DMS79 (cell line): ENCODE measurements at regions not wholly inside any gene's neighbourhood (a gene's known extent, or its start where the extent isn't known, plus 50 kb on each side); places are given as distances from the start of the nearest gene placed in this dataset.
"Not testable (repeated sequence)": the region's sequence is repeated elsewhere in the genome, so short reads cannot be mapped to it uniquely, and the experiment has no call there.

Experiments
- DNase-seq: peaks from one replicate; lab custom pipeline; 2025; lab: John Stamatoyannopoulos, UW

DNA sequence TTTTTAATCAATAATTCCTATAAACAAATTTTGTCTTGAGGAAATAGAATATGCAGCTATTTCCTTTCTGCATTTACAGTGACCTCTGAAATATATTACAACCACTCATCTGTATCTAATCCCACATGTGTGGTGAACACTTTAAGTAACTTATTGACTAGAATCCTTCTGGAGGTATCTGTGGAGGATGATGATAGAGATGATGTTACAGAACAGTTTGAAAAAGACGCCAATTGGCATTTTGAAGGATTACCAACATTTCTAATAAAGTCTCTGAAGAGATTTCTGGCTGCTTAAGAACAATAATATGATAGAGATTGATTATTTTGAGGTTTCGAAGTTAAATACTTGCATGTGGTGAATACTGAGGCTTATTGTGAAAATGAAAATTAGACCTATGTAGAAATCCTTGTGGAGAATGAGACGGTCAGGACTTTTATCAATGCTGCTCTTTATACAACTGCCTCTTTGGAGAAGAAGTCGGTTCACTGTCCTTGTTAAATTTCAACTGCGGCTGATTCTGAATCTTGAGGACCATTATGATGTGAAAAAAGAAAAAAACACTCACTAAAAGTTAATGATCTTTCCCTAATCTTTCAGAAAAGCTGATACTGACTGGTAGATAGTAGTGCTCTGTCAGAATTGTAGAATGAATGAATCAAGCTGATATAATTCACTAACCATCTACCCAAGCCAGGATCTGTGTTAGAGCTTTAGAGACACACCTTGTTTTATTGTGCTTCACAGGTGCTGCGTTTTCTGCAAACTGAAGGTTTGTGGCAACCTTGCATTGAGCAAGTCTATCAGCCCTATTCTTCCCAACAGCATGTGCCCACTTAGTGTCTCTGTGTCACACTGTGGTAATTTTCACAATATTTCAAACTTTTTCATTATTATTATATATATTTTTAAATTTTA lies 204.7 kb downstream of the SPRY1 start:
- DNase-seq: no peak

DNA sequence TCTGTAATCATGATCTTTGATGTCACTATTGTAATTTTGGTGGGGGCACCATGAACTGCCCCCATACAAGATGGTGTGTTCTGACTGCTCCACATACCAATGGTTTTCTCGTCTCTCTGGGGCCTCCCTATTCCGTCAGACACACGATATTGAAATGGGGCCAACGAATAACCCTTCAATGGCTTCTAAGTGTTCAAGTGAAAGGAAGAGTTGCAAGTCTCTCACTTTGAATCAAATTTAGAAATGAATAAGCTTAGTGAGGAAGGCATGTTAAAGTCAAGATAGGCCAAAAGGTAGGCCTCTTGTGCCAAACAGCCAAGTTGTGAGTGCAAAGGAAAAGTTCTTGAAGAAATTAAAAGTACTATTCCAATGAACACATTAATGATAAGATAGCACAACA lies 205.4 kb downstream of the SPRY1 start:
- DNase-seq: no peak

DNA sequence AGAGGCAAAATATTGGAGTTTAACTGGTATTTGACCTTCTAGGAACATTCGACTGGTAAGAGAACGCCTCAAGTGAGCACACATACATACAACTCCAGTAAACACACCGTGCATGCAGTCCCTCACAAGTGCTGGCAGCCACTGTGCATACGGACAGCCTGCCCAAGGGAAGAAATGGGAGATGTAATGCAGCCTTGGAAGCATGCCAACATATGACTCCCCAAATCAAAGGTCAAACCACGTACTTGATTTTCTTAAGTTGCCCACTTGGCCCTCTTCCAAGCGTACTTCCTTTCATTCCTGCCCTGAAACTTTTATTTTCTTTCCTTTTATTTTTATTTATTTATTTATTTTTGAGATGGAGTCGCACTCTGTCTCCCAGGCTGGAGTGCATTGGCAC lies 206.6 kb downstream of the SPRY1 start:
- DNase-seq: no peak

DNA sequence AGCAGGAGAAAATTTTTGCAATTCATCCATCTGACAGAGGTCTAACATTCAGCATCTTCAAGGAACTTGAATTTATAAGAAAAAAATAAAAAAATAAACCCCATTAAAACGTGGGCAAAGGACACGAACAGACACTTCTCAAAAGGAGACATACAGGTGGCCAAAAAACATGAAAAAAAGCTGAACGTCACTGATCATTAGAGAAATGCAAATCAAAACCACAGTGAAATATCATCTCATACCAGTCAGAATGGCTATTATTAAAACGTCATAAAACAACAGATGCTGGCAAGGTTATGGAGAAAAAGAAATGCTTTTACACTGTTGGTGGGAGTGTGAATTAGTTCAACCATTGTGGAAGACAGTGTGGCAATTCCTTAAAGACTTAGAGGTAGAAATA lies 209.2 kb downstream of the SPRY1 start:
- DNase-seq: not testable (repeated sequence)

DNA sequence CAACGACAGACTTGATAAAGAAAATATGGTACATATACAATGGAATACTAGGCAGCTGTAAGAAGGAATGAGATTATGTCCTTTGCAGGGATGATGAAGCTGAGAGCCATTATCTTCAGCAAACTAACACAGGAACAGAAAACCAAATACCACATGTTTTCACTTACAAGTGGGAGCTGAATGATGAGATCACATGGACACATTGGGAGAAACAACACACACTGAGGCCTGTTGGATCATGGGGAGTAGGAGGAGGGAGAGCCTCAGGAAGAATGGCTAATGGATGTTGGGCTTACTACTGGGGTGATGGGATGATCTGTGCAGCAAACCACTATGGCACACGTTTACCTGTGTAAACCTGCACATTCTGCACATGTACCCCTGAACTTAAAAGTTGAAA lies 209.7 kb downstream of the SPRY1 start:
- no peak for DNase-seq

DNA sequence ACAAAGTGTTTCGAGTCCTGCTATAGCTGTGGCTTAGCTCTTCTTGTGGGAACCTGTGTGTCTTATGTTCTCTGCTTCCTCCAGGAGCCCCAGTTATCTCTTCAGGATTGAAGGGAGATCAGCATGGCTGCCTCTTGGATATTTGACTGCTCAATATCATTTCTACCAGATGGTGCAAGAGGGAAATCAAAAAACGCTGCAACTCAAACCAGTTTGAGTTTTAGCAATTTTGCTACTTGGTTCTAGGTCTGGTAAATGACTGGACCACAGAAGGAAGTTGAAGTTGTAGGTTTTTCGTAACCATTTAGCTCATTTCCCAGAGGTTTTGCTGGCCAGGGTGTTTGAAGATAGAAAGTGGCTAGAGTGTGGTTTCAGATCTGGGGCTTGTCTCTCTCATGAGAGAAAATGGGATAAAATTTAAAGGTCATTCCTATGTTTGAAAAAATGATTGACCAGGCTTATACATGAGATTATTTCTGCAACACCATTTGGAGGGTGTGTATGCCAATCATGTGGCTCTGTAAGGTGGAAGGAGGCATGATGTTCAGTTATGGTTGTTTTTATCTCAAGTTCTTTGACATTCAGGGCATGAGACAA lies 210.4 kb downstream of the SPRY1 start:
- DNase-seq: no peak

DNA sequence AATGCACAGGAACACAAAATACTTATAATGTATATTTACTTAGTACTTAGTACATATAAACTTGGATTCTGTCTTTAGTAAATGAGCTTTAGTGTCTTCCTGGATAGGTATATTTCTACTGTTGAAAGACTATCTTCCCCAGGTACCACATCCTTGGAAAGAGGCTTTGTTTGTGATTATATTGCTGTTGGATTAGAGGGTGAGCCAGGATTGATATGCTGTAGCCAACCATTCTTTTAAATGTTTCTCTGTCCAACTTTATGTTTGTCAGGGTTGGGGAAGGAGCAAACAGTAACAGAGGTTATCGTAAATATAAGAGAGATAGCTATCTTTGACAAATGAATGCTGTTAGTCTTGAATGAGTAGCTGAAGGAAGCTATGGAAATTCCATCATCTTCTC lies 213.2 kb downstream of the SPRY1 start:
- no peak for DNase-seq

DNA sequence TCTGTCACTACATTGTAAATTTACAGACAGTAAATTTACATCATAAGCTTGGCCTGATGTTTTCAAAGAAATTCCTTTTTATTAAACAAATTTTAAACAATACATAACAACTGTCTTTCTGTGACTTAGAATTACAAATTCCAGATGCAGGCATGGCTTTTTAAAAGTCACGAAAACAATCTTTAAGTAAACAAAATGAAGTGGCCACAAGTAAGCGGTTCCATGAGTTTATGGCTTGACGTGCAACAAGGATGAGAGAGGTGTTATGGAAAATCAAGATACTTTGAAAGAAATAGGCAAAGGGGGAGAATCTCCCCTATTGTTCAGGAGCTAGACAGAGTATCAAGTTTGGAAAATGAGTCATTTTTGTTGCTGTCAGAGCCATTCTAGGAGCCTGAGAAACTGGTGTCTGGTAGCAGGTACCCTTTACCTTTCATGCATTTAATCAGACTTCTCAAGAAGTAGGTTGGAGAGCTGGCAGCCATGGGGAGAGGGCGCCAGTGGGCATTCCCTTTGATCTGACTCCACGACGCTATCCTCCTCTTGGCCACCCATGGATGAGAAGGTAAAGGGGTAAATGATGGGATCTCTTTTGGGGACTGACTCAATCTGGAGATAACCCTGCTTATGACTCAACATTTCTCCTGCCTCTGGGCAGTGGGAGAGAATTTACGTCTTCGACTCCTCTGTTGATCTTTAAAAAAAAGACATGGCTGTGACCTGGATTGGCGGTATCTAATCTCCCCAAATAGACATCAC lies 217.2 kb downstream of the SPRY1 start:
- no peak for DNase-seq

DNA sequence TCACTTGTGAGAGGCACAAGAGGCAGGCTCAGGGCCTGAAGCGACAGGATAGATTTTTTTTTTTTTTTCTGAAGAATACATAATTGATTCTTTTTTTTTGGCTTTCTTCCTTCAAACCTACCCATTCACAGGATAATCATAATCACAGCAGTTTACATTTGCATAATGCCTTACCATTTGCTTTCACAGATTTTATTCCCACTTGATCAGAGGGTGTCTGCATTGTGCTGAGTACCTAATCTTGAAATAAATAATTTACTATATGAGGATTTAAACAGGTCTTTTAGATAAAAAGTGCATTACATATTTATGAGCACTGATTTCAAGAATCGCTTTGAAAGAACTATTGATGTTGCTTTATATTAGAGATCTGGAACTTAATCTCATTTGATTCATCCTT lies 219.3 kb downstream of the SPRY1 start:
- no peak for DNase-seq

DNA sequence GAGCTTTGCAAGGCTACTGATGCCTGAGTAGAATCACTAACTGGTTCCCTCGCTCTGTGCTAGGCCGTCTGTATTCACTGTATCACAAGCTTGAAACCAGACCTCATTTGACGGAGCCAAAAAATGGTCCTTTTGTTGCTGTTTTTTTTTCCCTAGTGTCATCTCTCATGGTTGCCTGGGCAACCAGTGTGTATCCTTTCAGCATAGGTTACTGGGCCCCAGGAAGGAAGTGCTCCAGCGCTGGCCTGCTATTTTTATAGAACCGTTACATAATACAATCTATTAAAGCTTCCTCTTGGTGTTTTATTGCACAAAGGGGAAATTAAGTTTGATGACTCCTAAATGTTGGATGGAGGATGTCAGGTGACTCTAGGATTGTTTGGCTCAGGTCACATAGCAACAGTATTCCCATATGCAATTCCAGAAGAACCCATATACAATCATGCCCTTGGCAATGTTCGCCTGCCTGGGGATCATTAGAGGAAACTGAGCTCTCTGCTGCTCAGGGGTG lies 220.4 kb downstream of the SPRY1 start:
- no peak for DNase-seq

DNA sequence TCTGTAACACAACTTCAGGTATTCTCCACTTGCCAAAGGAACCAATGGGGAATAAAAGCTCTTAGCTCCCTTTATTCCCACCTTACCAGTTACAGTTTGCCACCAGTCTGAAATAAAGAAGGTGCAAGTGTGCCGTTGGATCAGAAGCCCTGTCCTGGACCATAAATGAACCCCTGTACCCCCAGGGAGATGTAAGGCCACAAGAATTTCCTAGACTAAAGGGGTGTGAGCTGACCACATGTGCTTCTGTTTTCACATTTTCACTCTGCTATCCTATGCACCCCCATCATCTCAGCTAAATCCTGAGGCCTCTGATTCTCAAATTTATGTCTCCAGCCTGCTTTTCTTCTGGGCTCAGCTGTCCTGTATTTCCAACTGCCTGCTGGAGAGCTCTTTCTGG lies 221.2 kb downstream of the SPRY1 start:
- DNase-seq: no peak

DNA sequence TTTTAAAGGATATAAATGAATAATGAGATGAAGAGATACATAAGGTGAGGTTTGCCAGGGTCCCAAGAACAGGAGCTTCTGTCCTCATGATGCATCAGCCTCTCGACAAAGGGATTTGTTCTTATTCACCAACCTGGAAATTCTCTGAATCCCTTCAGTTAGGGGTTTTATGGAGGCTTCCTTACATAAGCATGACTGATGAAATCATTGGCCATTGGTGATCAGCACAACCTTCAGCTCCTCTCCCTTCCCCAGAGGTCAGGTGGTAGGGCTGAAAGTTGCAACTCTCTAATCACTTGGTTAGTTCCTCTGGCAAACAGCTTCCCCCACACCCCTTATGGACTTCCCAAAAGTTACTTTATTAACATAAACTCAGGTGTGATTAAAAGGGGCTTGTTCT lies 222.0 kb downstream of the SPRY1 start:
- DNase-seq: no peak

DNA sequence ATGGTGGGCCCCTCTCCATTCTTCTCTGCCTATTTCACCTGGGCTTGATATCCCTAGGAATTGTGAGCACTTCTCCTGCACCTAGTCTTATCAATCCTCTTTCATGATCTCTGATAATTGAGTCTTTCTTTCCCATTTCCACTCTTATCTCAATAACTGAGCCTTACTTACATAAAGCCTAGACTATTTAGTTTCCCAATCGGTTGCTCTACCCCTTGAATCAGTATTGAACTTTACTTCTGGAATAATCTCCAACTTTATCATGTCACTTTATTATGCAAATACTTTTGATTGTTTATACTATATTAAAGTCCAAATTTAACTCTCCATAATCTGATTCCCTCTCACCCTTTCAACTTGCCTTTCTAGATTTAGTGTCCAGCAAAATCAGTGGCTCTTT lies 222.7 kb downstream of the SPRY1 start:
- no peak for DNase-seq

DNA sequence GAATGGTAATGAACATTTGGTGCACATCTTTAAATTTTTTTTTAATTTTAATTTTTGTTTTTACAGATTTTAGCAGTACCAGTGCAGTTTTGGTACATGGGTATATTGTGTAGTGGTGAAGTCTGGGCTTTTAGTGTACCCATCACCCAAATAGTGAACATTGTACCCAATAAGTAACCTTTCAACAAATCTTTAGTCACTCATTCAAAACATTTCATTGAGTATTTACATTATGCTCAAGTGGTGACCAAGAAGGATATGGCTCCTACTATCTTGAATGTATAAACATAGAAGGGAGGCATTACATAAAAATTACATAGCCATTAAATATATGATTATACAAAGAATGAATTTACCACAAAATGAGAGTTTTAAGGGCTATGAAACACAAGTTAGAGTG lies 223.3 kb downstream of the SPRY1 start:
- DNase-seq: no peak

DNA sequence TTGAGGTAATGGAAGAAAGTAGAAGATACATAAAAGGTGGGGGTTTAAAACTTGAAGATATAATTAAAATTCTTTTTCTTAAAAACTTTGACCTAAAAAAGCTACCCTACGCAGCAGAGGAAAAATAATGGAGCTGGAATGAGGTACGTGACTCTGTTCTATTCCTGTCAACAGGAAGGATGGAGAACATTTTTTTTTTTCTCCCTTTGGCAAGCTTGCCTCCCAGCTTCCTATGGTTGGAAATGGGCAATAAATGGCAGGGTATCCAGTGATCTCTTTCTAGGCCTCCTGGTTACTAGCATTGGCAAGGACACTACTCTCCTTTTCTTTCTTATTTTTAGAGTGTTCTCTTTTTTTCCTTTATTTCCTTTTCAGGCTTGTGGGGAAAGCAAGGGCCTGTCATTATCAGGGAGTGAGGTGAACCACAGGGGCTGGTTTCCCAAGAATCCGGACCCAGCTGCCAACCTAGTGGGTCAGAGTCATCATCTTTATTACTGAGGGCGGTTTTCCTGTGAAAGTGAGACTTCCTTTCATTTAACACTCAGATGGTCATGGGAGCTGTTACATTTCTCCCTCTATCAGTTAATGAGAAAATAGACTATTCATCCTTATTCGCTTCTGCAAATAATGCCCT lies 224.6 kb downstream of the SPRY1 start:
- DNase-seq: no peak

DNA sequence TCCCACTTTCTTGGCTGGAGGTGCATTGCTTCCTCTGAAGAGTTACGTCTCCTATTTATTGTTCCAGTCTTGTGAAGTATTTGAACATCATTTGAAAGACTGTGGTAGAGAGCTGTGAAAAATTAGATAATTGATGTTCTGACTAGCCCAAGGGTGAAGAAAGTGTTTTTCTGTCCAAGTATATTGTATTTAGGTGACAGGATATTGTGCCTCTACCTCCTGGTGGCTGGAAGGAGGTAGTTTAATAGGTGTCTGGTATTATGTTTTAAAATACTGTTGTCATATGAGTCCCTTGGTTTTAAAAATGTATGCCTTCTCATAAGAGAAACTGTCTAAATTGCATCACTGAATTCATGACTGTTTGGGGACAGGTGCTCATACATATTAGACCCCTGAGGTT lies 226.0 kb downstream of the SPRY1 start:
- DNase-seq: no peak

DNA sequence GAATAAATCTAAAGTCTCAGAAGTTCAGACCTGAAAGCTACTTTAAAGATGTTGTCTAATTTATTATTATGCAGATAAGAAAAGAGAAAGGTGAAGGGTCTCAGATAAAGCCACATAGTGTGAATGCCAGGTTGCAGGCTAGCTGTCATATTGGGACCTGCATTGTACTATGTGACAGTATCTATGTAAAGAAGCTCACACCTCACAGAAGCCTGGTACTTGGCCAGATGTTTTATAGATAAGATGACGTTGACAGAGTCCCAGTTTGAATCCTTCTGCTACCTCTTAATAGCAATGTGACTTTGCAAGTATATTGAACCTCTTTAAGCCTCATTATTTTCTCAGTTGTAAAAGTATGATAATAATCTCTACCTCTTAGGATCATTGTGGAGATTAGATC lies 227.0 kb downstream of the SPRY1 start:
- DNase-seq: no peak

DNA sequence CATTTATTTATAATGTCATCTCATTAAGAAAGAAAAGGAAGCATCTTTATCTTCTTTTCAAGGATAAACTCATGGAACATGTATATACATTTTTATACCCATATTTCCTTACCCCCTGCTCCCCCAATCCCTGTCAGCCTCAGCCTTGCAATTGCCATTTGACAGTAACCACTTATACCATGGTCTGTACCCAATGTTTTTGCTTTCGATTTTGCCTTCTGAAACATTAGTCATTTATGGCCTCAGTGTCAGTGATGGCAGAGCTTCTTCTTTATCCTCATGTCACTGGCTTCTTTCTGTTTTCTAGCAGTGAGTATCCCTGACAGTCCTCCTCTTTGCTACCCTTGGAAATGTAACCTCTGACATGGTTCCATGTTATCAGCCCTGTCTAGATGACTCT lies 228.4 kb downstream of the SPRY1 start:
- DNase-seq: no peak

DNA sequence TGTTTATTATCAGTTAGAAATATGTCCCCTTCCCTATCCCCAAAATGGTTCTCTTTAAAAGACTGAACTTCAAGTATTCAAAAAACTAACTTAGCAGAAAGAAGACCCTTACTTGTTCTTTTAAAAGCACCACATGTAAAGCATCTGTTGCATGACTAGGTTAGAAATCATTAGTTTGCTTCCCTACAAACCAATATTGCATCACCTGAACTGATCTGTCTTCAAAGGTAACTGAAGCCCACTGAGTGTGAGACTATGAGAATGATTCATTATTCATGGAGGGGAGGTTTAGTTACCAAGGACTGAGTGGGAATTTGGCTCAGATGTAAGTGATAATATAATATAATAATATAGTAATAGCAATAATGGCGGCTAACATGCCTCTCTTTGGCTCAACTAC lies 231.7 kb downstream of the SPRY1 start:
- no peak for DNase-seq

DNA sequence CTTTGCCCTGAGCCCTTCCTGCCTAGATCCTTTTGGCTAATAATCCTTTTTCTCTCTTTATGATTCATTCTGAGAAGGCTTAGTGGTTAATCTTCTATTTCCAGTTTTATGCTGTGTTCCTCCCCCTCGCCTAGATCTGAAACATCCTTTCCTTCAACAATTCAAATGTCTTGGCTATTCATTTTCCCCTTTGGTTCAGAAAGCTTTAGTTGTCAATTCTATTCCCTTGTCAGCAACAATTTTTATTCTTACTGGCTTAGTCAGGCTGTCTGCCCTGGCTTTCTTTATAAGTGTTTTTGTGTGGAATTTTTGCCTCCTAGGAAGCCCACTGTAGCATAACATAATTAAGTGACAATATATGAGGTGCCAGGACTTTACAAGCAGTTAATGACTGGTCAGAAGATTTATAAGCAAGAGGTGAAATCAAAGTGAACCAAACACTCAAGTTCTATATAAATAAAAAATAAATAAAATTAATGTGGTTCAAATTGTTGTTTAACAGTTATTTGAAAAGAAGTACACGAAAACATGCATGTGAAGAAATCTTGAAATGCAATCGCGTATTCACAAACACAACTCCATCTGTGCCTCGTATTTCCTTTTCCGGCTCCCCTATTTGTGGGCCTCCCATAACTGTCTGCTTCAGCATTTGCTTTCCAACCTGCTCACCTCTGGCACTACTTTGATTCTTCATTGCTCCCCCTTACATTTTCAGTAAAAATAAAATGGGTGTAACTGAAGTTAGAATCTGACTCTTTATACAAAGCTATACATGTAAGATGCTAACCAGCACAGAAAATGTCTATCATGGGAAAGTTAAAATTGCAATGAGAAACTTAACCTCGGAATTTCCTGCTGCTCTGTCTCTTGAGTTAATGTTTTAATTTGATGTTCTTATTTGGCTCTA lies 235.4 kb downstream of the SPRY1 start:
- DNase-seq: no peak

DNA sequence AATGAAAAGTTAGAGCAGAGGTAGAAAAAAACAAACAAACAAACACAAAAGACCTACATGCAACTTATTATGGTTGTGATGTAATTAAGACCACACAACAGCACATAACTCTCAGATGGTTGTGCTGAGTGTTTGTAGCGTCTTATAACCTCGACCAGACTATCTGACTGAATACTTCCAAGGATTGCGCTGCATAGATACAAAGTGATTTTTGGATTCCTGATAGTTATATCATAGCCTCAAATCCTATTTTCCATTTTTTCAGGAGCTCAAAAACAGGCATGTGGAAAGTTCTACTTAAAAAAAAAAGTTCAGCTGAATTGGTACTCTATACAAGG lies 236.1 kb downstream of the SPRY1 start:
- no peak for DNase-seq
